GM21619 (cell line): ENCODE measurements at regions not wholly inside any gene's neighbourhood (a gene's known extent, or its start where the extent isn't known, plus 50 kb on each side); places are given as distances from the start of the nearest gene placed in this dataset.

Experiments used
- ATAC-seq: cut with Tn5 transposase; IDR thresholded peaks from one replicate; pipeline ENCODE4 v1.9.1; 2021; ENCODE audit not compliant: unreplicated experiment

GRCh38 chr13:87868731-87869130, 197.6 kb downstream of the SLITRK5 start:
- no peak for ATAC-seq

- no peak for ATAC-seq
Observed at GRCh38 chr13:87872813-87873212, 201.6 kb downstream of the SLITRK5 start.

- ATAC-seq: no peak
Observed at GRCh38 chr13:87877477-87877876, 206.3 kb downstream of the SLITRK5 start.

GRCh38 chr13:87878706-87879105, 207.5 kb downstream of the SLITRK5 start:
- ATAC-seq: no peak

- ATAC-seq: no peak
Observed at GRCh38 chr13:87884884-87885283, 213.7 kb downstream of the SLITRK5 start.

- no peak for ATAC-seq
Observed at GRCh38 chr13:87887459-87888123, 216.4 kb downstream of the SLITRK5 start.

- ATAC-seq: no peak
Observed at GRCh38 chr13:87889254-87889653, 218.1 kb downstream of the SLITRK5 start.

- ATAC-seq: no peak
Observed at GRCh38 chr13:87893186-87893585, 222.0 kb downstream of the SLITRK5 start.

GRCh38 chr13:87894059-87894458, 222.9 kb downstream of the SLITRK5 start:
- ATAC-seq: no peak

GRCh38 chr13:87903553-87903952, 232.4 kb downstream of the SLITRK5 start:
- ATAC-seq: no peak

GRCh38 chr13:87906411-87906810, 235.2 kb downstream of the SLITRK5 start:
- ATAC-seq: no peak

GRCh38 chr13:87907202-87907601, 236.0 kb downstream of the SLITRK5 start:
- ATAC-seq: no peak

- ATAC-seq: no peak
Observed at GRCh38 chr13:87919956-87920355, 248.8 kb downstream of the SLITRK5 start.

- no peak for ATAC-seq
Observed at GRCh38 chr13:87923753-87924152, 252.6 kb downstream of the SLITRK5 start.

- ATAC-seq: no peak
Observed at GRCh38 chr13:87925006-87925405, 253.8 kb downstream of the SLITRK5 start.

- no peak for ATAC-seq
Observed at GRCh38 chr13:87940776-87941175, 269.6 kb downstream of the SLITRK5 start.

- no peak for ATAC-seq
Observed at GRCh38 chr13:87941226-87941625, 270.1 kb downstream of the SLITRK5 start.

GRCh38 chr13:87942205-87942604, 271.0 kb downstream of the SLITRK5 start:
- no peak for ATAC-seq

- no peak for ATAC-seq
Observed at GRCh38 chr13:87944038-87944437, 272.9 kb downstream of the SLITRK5 start.

- no peak for ATAC-seq
Observed at GRCh38 chr13:87952377-87952776, 281.2 kb downstream of the SLITRK5 start.

GRCh38 chr13:87953381-87953780, 282.2 kb downstream of the SLITRK5 start:
- no peak for ATAC-seq

GRCh38 chr13:87954091-87954490, 282.9 kb downstream of the SLITRK5 start:
- ATAC-seq: no peak

GRCh38 chr13:87961546-87961945, 290.4 kb downstream of the SLITRK5 start:
- ATAC-seq: no peak
